Endodermal cell (in vitro differentiated cells): ENCODE measurements at regions not wholly inside any gene's neighbourhood (a gene's known extent, or its start where the extent isn't known, plus 50 kb on each side); places are given as distances from the start of the nearest gene placed in this dataset.

Source experiments
- DNase-seq: peaks from one replicate; pipeline ENCODE4 v3.0.0-alpha.2; 2017
- H3K27ac ChIP-seq: 2 replicates; pipeline ENCODE4 v1.5.1; 2013; ENCODE audit warnings: mild to moderate bottlenecking, low read depth, low read length, moderate library complexity
- H3K27me3 ChIP-seq: 2 replicates; pipeline ENCODE4 v1.6.1; 2013; ENCODE audit warnings: mild to moderate bottlenecking, low read length, moderate library complexity; ENCODE audit not compliant: insufficient read depth, control insufficient read depth, poor library complexity, severe bottlenecking
- H3K36me3 ChIP-seq: 2 replicates; pipeline ENCODE4 v1.7.0; 2013; ENCODE audit warnings: mild to moderate bottlenecking, low read length, moderate library complexity; ENCODE audit not compliant: control insufficient read depth, insufficient read depth
- H3K4me1 ChIP-seq: one replicate; pipeline ENCODE4 v1.7.0; 2013; ENCODE audit warnings: low read length; ENCODE audit not compliant: control insufficient read depth, insufficient read depth
- H3K4me3 ChIP-seq: 2 replicates; pipeline ENCODE4 v1.5.1; 2013; ENCODE audit warnings: mild to moderate bottlenecking, low read length, moderate library complexity
- H3K9ac ChIP-seq: 2 replicates; pipeline ENCODE4 v1.6.1; 2013; ENCODE audit warnings: mild to moderate bottlenecking, low read length, moderate library complexity; ENCODE audit not compliant: poor library complexity, severe bottlenecking; ENCODE audit errors: extremely low read depth
- H3K9me3 ChIP-seq: 2 replicates; pipeline ENCODE4 v1.6.1; 2013; ENCODE audit warnings: mild to moderate bottlenecking, low read length, moderate library complexity; ENCODE audit not compliant: control insufficient read depth
- H3K27ac Mint-ChIP-seq: 2 replicates; pipeline ENCODE4 v1.8.0; 2020; ENCODE audit warnings: mixed read lengths
- H3K27me3 Mint-ChIP-seq: 2 replicates; pipeline ENCODE4 v1.8.0; 2021; ENCODE audit warnings: mild to moderate bottlenecking, mixed read lengths; ENCODE audit not compliant: insufficient read depth
- H3K36me3 Mint-ChIP-seq: 2 replicates; pipeline ENCODE4 v1.8.0; 2020; ENCODE audit warnings: low read depth, mixed read lengths
- H3K4me1 Mint-ChIP-seq: 2 replicates; pipeline ENCODE4 v1.8.0; 2020; ENCODE audit warnings: mixed read lengths
- H3K4me3 Mint-ChIP-seq: 2 replicates; pipeline ENCODE4 v1.8.0; 2020; ENCODE audit warnings: mild to moderate bottlenecking, moderate library complexity, mixed read lengths
- H3K9me3 Mint-ChIP-seq: 2 replicates; pipeline ENCODE4 v1.8.0; 2020; ENCODE audit warnings: mild to moderate bottlenecking, mixed read lengths
- CTCF ChIP-seq: fragments of 200-600 bp; sonication (generic); conservative IDR thresholded peaks from 2 replicates; pipeline ENCODE4 v1.5.0; 2021; ENCODE audit warnings: antibody characterized with exemption, mild to moderate bottlenecking
- WGBS, 2 experiments: methylation state at CpG; one replicate each; pipeline versions ENCODE4 v1.1.5 to v1.1.7; 2013; ENCODE audit warnings: missing lambda C conversion rate in 2 of 2, mixed read lengths in 1 of 2; ENCODE audit not compliant: insufficient coverage in 1 of 2, insufficient read length in 1 of 2; 5-methylcytosine and 5-hydroxymethylcytosine counted together

GRCh38 chr7:70925411-70926115 lies 206.4 kb upstream of the GALNT17 start:
- no peaks in the 10 kb centered on the region for H3K27me3 ChIP-seq
- TF ChIP-seq CTCF = no peak
- H3K36me3 ChIP-seq = no peaks in the 10 kb centered on the region
- 88 to 95% methylated on average over 4 to 5 of the region's 5 CpGs for WGBS, 2 experiments
- no peak overlapping the region for H3K4me3 Mint-ChIP-seq
- peaks cover 2% of the 10 kb centered on the region for H3K4me1 Mint-ChIP-seq
- no peaks in the 10 kb centered on the region for H3K9me3 ChIP-seq
- peak; percentile 86 for DNase-seq
- H3K27ac ChIP-seq = no peak overlapping the region
- H3K9ac ChIP-seq = no peak overlapping the region
- H3K4me3 ChIP-seq = no peak overlapping the region
- no peaks in the 10 kb centered on the region for H3K9me3 Mint-ChIP-seq
- peak overlapping the region; percentile 64 for H3K27ac Mint-ChIP-seq
- no peaks in the 10 kb centered on the region for H3K36me3 Mint-ChIP-seq
- no peaks in the 10 kb centered on the region for H3K4me1 ChIP-seq
- no peaks in the 10 kb centered on the region for H3K27me3 Mint-ChIP-seq

- Histone ChIP-seq H3K27me3 (no peaks in the 10 kb centered on the region), H3K27ac (no peak overlapping the region), H3K9ac (no peak overlapping the region), H3K4me1 (no peaks in the 10 kb centered on the region), H3K9me3 (no peaks in the 10 kb centered on the region), H3K4me3 (no peak overlapping the region), H3K36me3 (no peaks in the 10 kb centered on the region)
- TF ChIP-seq CTCF = no peak
- H3K27me3 Mint-ChIP-seq = no peaks in the 10 kb centered on the region
- 84 to 96% methylated on average over 2 to 4 of the region's 4 CpGs for WGBS, 2 experiments
- no peaks in the 10 kb centered on the region for H3K36me3 Mint-ChIP-seq
- no peak overlapping the region for H3K4me3 Mint-ChIP-seq
- DNase-seq = peak; percentile 30
- H3K27ac Mint-ChIP-seq = no peak overlapping the region
- no peaks in the 10 kb centered on the region for H3K9me3 Mint-ChIP-seq
- peaks cover 2% of the 10 kb centered on the region for H3K4me1 Mint-ChIP-seq
Measured at GRCh38 chr7:70926666-70927065, 205.3 kb upstream of the GALNT17 start.

- Histone ChIP-seq H3K36me3 (no peaks in the 10 kb centered on the region), H3K27me3 (no peaks in the 10 kb centered on the region), H3K4me1 (no peaks in the 10 kb centered on the region), H3K27ac (no peak overlapping the region), H3K4me3 (no peak overlapping the region), H3K9ac (no peak overlapping the region), H3K9me3 (no peaks in the 10 kb centered on the region)
- no peaks in the 10 kb centered on the region for H3K27me3 Mint-ChIP-seq
- no peak overlapping the region for H3K4me3 Mint-ChIP-seq
- H3K9me3 Mint-ChIP-seq = peaks cover 2% of the 10 kb centered on the region
- H3K36me3 Mint-ChIP-seq = no peaks in the 10 kb centered on the region
- no peak for TF ChIP-seq CTCF
- no peak overlapping the region for H3K27ac Mint-ChIP-seq
- no peaks in the 10 kb centered on the region for H3K4me1 Mint-ChIP-seq
- 94 to 100% methylated on average over 1 to 8 of the region's 8 CpGs for WGBS, 2 experiments
- DNase-seq = peak; percentile 61
Measured at GRCh38 chr7:70935311-70935710, 196.6 kb upstream of the GALNT17 start.
